ENCODE measurements at regions not wholly inside any gene's neighbourhood (a gene's known extent, or its start where the extent isn't known, plus 50 kb on each side); places are given as distances from the start of the nearest gene placed in this dataset.
"Not testable (repeated sequence)": the region's sequence is repeated elsewhere in the genome, so short reads cannot be mapped to it uniquely, and the experiment has no call there.

DNA sequence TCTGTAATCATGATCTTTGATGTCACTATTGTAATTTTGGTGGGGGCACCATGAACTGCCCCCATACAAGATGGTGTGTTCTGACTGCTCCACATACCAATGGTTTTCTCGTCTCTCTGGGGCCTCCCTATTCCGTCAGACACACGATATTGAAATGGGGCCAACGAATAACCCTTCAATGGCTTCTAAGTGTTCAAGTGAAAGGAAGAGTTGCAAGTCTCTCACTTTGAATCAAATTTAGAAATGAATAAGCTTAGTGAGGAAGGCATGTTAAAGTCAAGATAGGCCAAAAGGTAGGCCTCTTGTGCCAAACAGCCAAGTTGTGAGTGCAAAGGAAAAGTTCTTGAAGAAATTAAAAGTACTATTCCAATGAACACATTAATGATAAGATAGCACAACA is 205.4 kb downstream of the SPRY1 start:
- no peaks in the 10 kb centered on the region for H3K27me3 ChIP-seq (ENCODE audit: control insufficient read depth, insufficient read depth, low read length)
- H3K4me3 ChIP-seq (ENCODE audit: low read length): no peak overlapping the region
- no peak overlapping the region for H3K9ac ChIP-seq (ENCODE audit: low read length)
- H3K4me1 ChIP-seq (ENCODE audit: control insufficient read depth, insufficient read depth, low read length): peaks cover 17% of the 10 kb centered on the region
- H3K36me3 ChIP-seq (ENCODE audit: control insufficient read depth, insufficient read depth, low read length): no peaks in the 10 kb centered on the region
- no peaks in the 10 kb centered on the region for H3K9me3 ChIP-seq (ENCODE audit: control insufficient read depth, low read length)

DNA sequence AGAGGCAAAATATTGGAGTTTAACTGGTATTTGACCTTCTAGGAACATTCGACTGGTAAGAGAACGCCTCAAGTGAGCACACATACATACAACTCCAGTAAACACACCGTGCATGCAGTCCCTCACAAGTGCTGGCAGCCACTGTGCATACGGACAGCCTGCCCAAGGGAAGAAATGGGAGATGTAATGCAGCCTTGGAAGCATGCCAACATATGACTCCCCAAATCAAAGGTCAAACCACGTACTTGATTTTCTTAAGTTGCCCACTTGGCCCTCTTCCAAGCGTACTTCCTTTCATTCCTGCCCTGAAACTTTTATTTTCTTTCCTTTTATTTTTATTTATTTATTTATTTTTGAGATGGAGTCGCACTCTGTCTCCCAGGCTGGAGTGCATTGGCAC is 206.6 kb downstream of the SPRY1 start:
- no peaks in the 10 kb centered on the region for H3K27me3 ChIP-seq (ENCODE audit: control insufficient read depth, insufficient read depth, low read length)
- H3K4me3 ChIP-seq (ENCODE audit: low read length): no peak overlapping the region
- H3K9me3 ChIP-seq (ENCODE audit: control insufficient read depth, low read length): no peaks in the 10 kb centered on the region
- no peaks in the 10 kb centered on the region for H3K36me3 ChIP-seq (ENCODE audit: control insufficient read depth, insufficient read depth, low read length)
- H3K9ac ChIP-seq (ENCODE audit: low read length): no peak overlapping the region
- H3K4me1 ChIP-seq (ENCODE audit: control insufficient read depth, insufficient read depth, low read length): peaks cover 17% of the 10 kb centered on the region

DNA sequence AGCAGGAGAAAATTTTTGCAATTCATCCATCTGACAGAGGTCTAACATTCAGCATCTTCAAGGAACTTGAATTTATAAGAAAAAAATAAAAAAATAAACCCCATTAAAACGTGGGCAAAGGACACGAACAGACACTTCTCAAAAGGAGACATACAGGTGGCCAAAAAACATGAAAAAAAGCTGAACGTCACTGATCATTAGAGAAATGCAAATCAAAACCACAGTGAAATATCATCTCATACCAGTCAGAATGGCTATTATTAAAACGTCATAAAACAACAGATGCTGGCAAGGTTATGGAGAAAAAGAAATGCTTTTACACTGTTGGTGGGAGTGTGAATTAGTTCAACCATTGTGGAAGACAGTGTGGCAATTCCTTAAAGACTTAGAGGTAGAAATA is 209.2 kb downstream of the SPRY1 start:
- H3K4me3 ChIP-seq (ENCODE audit: low read length); H3K9me3 ChIP-seq (ENCODE audit: control insufficient read depth, low read length); H3K36me3 ChIP-seq (ENCODE audit: control insufficient read depth, insufficient read depth, low read length); H3K27me3 ChIP-seq (ENCODE audit: control insufficient read depth, insufficient read depth, low read length); H3K9ac ChIP-seq (ENCODE audit: low read length); H3K4me1 ChIP-seq (ENCODE audit: control insufficient read depth, insufficient read depth, low read length): not testable (repeated sequence)

DNA sequence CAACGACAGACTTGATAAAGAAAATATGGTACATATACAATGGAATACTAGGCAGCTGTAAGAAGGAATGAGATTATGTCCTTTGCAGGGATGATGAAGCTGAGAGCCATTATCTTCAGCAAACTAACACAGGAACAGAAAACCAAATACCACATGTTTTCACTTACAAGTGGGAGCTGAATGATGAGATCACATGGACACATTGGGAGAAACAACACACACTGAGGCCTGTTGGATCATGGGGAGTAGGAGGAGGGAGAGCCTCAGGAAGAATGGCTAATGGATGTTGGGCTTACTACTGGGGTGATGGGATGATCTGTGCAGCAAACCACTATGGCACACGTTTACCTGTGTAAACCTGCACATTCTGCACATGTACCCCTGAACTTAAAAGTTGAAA is 209.7 kb downstream of the SPRY1 start:
- Histone ChIP-seq H3K27me3 (ENCODE audit: control insufficient read depth, insufficient read depth, low read length) (no peaks in the 10 kb centered on the region), H3K36me3 (ENCODE audit: control insufficient read depth, insufficient read depth, low read length) (no peaks in the 10 kb centered on the region), H3K9me3 (ENCODE audit: control insufficient read depth, low read length) (no peaks in the 10 kb centered on the region), H3K4me3 (ENCODE audit: low read length) (no peak overlapping the region), H3K4me1 (ENCODE audit: control insufficient read depth, insufficient read depth, low read length) (peaks cover 2% of the 10 kb centered on the region), H3K9ac (ENCODE audit: low read length) (no peak overlapping the region)

DNA sequence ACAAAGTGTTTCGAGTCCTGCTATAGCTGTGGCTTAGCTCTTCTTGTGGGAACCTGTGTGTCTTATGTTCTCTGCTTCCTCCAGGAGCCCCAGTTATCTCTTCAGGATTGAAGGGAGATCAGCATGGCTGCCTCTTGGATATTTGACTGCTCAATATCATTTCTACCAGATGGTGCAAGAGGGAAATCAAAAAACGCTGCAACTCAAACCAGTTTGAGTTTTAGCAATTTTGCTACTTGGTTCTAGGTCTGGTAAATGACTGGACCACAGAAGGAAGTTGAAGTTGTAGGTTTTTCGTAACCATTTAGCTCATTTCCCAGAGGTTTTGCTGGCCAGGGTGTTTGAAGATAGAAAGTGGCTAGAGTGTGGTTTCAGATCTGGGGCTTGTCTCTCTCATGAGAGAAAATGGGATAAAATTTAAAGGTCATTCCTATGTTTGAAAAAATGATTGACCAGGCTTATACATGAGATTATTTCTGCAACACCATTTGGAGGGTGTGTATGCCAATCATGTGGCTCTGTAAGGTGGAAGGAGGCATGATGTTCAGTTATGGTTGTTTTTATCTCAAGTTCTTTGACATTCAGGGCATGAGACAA is 210.4 kb downstream of the SPRY1 start:
- Histone ChIP-seq H3K9ac (ENCODE audit: low read length) (no peak overlapping the region), H3K4me1 (ENCODE audit: control insufficient read depth, insufficient read depth, low read length) (no peaks in the 10 kb centered on the region), H3K9me3 (ENCODE audit: control insufficient read depth, low read length) (no peaks in the 10 kb centered on the region), H3K4me3 (ENCODE audit: low read length) (no peak overlapping the region), H3K27me3 (ENCODE audit: control insufficient read depth, insufficient read depth, low read length) (no peaks in the 10 kb centered on the region), H3K36me3 (ENCODE audit: control insufficient read depth, insufficient read depth, low read length) (no peaks in the 10 kb centered on the region)

DNA sequence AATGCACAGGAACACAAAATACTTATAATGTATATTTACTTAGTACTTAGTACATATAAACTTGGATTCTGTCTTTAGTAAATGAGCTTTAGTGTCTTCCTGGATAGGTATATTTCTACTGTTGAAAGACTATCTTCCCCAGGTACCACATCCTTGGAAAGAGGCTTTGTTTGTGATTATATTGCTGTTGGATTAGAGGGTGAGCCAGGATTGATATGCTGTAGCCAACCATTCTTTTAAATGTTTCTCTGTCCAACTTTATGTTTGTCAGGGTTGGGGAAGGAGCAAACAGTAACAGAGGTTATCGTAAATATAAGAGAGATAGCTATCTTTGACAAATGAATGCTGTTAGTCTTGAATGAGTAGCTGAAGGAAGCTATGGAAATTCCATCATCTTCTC is 213.2 kb downstream of the SPRY1 start:
- Histone ChIP-seq H3K27me3 (ENCODE audit: control insufficient read depth, insufficient read depth, low read length) (no peaks in the 10 kb centered on the region), H3K4me1 (ENCODE audit: control insufficient read depth, insufficient read depth, low read length) (no peaks in the 10 kb centered on the region), H3K9ac (ENCODE audit: low read length) (no peak overlapping the region), H3K9me3 (ENCODE audit: control insufficient read depth, low read length) (no peaks in the 10 kb centered on the region), H3K4me3 (ENCODE audit: low read length) (no peak overlapping the region), H3K36me3 (ENCODE audit: control insufficient read depth, insufficient read depth, low read length) (no peaks in the 10 kb centered on the region)

DNA sequence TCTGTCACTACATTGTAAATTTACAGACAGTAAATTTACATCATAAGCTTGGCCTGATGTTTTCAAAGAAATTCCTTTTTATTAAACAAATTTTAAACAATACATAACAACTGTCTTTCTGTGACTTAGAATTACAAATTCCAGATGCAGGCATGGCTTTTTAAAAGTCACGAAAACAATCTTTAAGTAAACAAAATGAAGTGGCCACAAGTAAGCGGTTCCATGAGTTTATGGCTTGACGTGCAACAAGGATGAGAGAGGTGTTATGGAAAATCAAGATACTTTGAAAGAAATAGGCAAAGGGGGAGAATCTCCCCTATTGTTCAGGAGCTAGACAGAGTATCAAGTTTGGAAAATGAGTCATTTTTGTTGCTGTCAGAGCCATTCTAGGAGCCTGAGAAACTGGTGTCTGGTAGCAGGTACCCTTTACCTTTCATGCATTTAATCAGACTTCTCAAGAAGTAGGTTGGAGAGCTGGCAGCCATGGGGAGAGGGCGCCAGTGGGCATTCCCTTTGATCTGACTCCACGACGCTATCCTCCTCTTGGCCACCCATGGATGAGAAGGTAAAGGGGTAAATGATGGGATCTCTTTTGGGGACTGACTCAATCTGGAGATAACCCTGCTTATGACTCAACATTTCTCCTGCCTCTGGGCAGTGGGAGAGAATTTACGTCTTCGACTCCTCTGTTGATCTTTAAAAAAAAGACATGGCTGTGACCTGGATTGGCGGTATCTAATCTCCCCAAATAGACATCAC is 217.2 kb downstream of the SPRY1 start:
- H3K36me3 ChIP-seq (ENCODE audit: control insufficient read depth, insufficient read depth, low read length): no peaks in the 10 kb centered on the region
- no peaks in the 10 kb centered on the region for H3K9me3 ChIP-seq (ENCODE audit: control insufficient read depth, low read length)
- H3K9ac ChIP-seq (ENCODE audit: low read length): no peak overlapping the region
- no peak overlapping the region for H3K4me3 ChIP-seq (ENCODE audit: low read length)
- no peaks in the 10 kb centered on the region for H3K27me3 ChIP-seq (ENCODE audit: control insufficient read depth, insufficient read depth, low read length)
- no peaks in the 10 kb centered on the region for H3K4me1 ChIP-seq (ENCODE audit: control insufficient read depth, insufficient read depth, low read length)

DNA sequence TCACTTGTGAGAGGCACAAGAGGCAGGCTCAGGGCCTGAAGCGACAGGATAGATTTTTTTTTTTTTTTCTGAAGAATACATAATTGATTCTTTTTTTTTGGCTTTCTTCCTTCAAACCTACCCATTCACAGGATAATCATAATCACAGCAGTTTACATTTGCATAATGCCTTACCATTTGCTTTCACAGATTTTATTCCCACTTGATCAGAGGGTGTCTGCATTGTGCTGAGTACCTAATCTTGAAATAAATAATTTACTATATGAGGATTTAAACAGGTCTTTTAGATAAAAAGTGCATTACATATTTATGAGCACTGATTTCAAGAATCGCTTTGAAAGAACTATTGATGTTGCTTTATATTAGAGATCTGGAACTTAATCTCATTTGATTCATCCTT is 219.3 kb downstream of the SPRY1 start:
- H3K27me3 ChIP-seq (ENCODE audit: control insufficient read depth, insufficient read depth, low read length): no peaks in the 10 kb centered on the region
- no peak overlapping the region for H3K9ac ChIP-seq (ENCODE audit: low read length)
- H3K9me3 ChIP-seq (ENCODE audit: control insufficient read depth, low read length): no peaks in the 10 kb centered on the region
- H3K4me1 ChIP-seq (ENCODE audit: control insufficient read depth, insufficient read depth, low read length): peaks cover 11% of the 10 kb centered on the region
- H3K4me3 ChIP-seq (ENCODE audit: low read length): no peak overlapping the region
- no peaks in the 10 kb centered on the region for H3K36me3 ChIP-seq (ENCODE audit: control insufficient read depth, insufficient read depth, low read length)

DNA sequence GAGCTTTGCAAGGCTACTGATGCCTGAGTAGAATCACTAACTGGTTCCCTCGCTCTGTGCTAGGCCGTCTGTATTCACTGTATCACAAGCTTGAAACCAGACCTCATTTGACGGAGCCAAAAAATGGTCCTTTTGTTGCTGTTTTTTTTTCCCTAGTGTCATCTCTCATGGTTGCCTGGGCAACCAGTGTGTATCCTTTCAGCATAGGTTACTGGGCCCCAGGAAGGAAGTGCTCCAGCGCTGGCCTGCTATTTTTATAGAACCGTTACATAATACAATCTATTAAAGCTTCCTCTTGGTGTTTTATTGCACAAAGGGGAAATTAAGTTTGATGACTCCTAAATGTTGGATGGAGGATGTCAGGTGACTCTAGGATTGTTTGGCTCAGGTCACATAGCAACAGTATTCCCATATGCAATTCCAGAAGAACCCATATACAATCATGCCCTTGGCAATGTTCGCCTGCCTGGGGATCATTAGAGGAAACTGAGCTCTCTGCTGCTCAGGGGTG is 220.4 kb downstream of the SPRY1 start:
- Histone ChIP-seq H3K4me1 (ENCODE audit: control insufficient read depth, insufficient read depth, low read length) (peaks cover 11% of the 10 kb centered on the region), H3K9me3 (ENCODE audit: control insufficient read depth, low read length) (no peaks in the 10 kb centered on the region), H3K36me3 (ENCODE audit: control insufficient read depth, insufficient read depth, low read length) (no peaks in the 10 kb centered on the region), H3K27me3 (ENCODE audit: control insufficient read depth, insufficient read depth, low read length) (no peaks in the 10 kb centered on the region), H3K9ac (ENCODE audit: low read length) (no peak overlapping the region), H3K4me3 (ENCODE audit: low read length) (no peak overlapping the region)

DNA sequence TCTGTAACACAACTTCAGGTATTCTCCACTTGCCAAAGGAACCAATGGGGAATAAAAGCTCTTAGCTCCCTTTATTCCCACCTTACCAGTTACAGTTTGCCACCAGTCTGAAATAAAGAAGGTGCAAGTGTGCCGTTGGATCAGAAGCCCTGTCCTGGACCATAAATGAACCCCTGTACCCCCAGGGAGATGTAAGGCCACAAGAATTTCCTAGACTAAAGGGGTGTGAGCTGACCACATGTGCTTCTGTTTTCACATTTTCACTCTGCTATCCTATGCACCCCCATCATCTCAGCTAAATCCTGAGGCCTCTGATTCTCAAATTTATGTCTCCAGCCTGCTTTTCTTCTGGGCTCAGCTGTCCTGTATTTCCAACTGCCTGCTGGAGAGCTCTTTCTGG is 221.2 kb downstream of the SPRY1 start:
- no peaks in the 10 kb centered on the region for H3K27me3 ChIP-seq (ENCODE audit: control insufficient read depth, insufficient read depth, low read length)
- H3K4me1 ChIP-seq (ENCODE audit: control insufficient read depth, insufficient read depth, low read length): peaks cover 11% of the 10 kb centered on the region
- H3K9ac ChIP-seq (ENCODE audit: low read length): no peak overlapping the region
- no peaks in the 10 kb centered on the region for H3K36me3 ChIP-seq (ENCODE audit: control insufficient read depth, insufficient read depth, low read length)
- no peaks in the 10 kb centered on the region for H3K9me3 ChIP-seq (ENCODE audit: control insufficient read depth, low read length)
- no peak overlapping the region for H3K4me3 ChIP-seq (ENCODE audit: low read length)

DNA sequence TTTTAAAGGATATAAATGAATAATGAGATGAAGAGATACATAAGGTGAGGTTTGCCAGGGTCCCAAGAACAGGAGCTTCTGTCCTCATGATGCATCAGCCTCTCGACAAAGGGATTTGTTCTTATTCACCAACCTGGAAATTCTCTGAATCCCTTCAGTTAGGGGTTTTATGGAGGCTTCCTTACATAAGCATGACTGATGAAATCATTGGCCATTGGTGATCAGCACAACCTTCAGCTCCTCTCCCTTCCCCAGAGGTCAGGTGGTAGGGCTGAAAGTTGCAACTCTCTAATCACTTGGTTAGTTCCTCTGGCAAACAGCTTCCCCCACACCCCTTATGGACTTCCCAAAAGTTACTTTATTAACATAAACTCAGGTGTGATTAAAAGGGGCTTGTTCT is 222.0 kb downstream of the SPRY1 start:
- Histone ChIP-seq H3K9me3 (ENCODE audit: control insufficient read depth, low read length) (no peaks in the 10 kb centered on the region), H3K9ac (ENCODE audit: low read length) (no peak overlapping the region), H3K4me3 (ENCODE audit: low read length) (no peak overlapping the region), H3K36me3 (ENCODE audit: control insufficient read depth, insufficient read depth, low read length) (no peaks in the 10 kb centered on the region), H3K4me1 (ENCODE audit: control insufficient read depth, insufficient read depth, low read length) (peaks cover 11% of the 10 kb centered on the region), H3K27me3 (ENCODE audit: control insufficient read depth, insufficient read depth, low read length) (no peaks in the 10 kb centered on the region)

DNA sequence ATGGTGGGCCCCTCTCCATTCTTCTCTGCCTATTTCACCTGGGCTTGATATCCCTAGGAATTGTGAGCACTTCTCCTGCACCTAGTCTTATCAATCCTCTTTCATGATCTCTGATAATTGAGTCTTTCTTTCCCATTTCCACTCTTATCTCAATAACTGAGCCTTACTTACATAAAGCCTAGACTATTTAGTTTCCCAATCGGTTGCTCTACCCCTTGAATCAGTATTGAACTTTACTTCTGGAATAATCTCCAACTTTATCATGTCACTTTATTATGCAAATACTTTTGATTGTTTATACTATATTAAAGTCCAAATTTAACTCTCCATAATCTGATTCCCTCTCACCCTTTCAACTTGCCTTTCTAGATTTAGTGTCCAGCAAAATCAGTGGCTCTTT is 222.7 kb downstream of the SPRY1 start:
- H3K9ac ChIP-seq (ENCODE audit: low read length): no peak overlapping the region
- H3K9me3 ChIP-seq (ENCODE audit: control insufficient read depth, low read length): no peaks in the 10 kb centered on the region
- H3K4me1 ChIP-seq (ENCODE audit: control insufficient read depth, insufficient read depth, low read length): peaks cover 11% of the 10 kb centered on the region
- H3K27me3 ChIP-seq (ENCODE audit: control insufficient read depth, insufficient read depth, low read length): no peaks in the 10 kb centered on the region
- H3K36me3 ChIP-seq (ENCODE audit: control insufficient read depth, insufficient read depth, low read length): no peaks in the 10 kb centered on the region
- H3K4me3 ChIP-seq (ENCODE audit: low read length): no peak overlapping the region
